ENCODE measurements at regions not wholly inside any gene's neighbourhood (a gene's known extent, or its start where the extent isn't known, plus 50 kb on each side); places are given as distances from the start of the nearest gene placed in this dataset.

DNA sequence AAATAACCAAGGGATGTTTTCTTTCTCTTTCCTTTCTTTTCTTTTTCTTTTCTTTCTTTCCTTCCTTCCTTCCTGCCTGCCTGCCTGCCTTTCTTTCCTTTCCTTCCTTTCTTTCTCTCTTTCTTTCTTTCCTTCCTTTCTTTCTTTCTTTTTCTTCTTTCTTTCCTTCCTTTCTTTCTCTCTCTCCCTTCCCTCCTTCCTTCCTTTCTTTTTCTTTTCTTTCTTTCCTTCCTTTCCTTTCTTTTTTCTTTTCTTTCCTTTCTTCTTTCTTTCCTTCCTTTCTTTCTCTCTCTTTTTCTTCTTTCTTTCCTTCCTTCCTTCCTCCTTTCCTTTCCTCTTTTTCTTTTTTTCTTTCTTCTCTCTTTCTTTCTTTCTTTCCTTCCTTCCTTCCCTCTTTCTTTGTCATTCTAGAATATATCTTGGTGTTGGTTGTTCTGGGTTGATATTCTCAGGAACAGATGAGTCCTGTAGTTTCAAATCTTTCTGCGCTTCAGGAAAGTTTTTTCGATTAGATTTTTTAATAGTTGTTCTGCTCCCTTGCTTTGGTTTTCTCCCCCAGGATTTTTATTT, 101.5 kb upstream of the FBXO11 start:
- H4K20me1 ChIP-seq (replicated peaks; ENCODE audit: control insufficient read depth, insufficient read depth, low read length): no peaks in the 10 kb centered on the region
- ChIA-PET POLR2A (no interaction called here), CTCF (ENCODE audit: low intra/inter-chr PET ratio) (no interaction called here)
- BruUV-seq (replicated peaks): no TSS peak
- no peaks in the 10 kb centered on the region for H3K36me3 ChIP-seq (ENCODE audit: control insufficient read depth, insufficient read depth, low read length)
- intact Hi-C loops (cut with micrococcal nuclease) (loop anchor here (5.0 kb wide), 1 partner anchor 100 kb away; no protein-coding TSS in a partner anchor), in situ Hi-C loops (cut with MboI) (no loop called here)
- H3K9ac ChIP-seq (ENCODE audit: insufficient read depth in 1 of 2, low read depth in 2 of 2, low read length in 2 of 2): no peak overlapping the region
- no peak overlapping the region for H3K27ac ChIP-seq (ENCODE audit: extremely low read depth, low read depth, low read length)
- no peaks in the 10 kb centered on the region for H3K4me1 ChIP-seq (replicated peaks in 1 of 2; ENCODE audit: control insufficient read depth in 2 of 2, insufficient read depth in 2 of 2, low read length in 2 of 2)
- H3K9me1 ChIP-seq (ENCODE audit: control insufficient read depth, insufficient read depth, low read length): no peaks in the 10 kb centered on the region
- DNase-seq (ENCODE audit: extremely low read depth in 1 of 4, low spot score in 3 of 4): no peak
- no peaks in the 10 kb centered on the region for H3K9me3 ChIP-seq (replicated peaks; ENCODE audit: control insufficient read depth, insufficient read depth, low read depth, low read length)
- no peak for FAIRE-seq
- no peaks in the 10 kb centered on the region for H3K27me3 ChIP-seq (ENCODE audit: control insufficient read depth in 2 of 2, insufficient read depth in 2 of 2, low read length in 2 of 2)
- H3K4me2 ChIP-seq (ENCODE audit: insufficient read depth, low read length): no peak overlapping the region
- ATAC-seq: no peak
- no peak overlapping the region for H2AFZ ChIP-seq (ENCODE audit: low read depth, low read length)
- no peaks in the 10 kb centered on the region for H3K79me2 ChIP-seq (ENCODE audit: control insufficient read depth, insufficient read depth, low read length)
- no peak overlapping the region for H3K4me3 ChIP-seq
- WGBS (ENCODE audit: insufficient coverage, low coverage, missing lambda C conversion rate): 0% methylated on average over 2 of the region's 2 CpGs
- TF ChIP-seq DDX20 (tag; IDR thresholded peaks at IDR 0.05; ENCODE audit: low read depth) (no peak), CHD1 (IDR thresholded peaks at IDR 0.05; ENCODE audit: low read length) (no peak), ASH1L (IDR thresholded peaks at IDR 0.05; ENCODE audit: borderline replicate concordance, low read depth, partially characterized antibody) (no peak), RBBP5 (IDR thresholded peaks at IDR 0.05; ENCODE audit: borderline replicate concordance, insufficient read depth, low read length, poor library complexity, severe bottlenecking) (no peak), BMI1 (IDR thresholded peaks at IDR 0.05; ENCODE audit: low read length) (no peak), KDM1A (IDR thresholded peaks at IDR 0.05) (no peak), NFIX (CRISPR knock-in tag; IDR thresholded peaks at IDR 0.05; ENCODE audit: low read depth) (no peak), NBN (IDR thresholded peaks at IDR 0.05; ENCODE audit: low read depth) (no peak), ZNF77 (CRISPR knock-in tag; IDR thresholded peaks at IDR 0.05) (no peak), ZNF445 (CRISPR knock-in tag; IDR thresholded peaks at IDR 0.05; ENCODE audit: low read depth) (no peak), PPARD (CRISPR knock-in tag; IDR thresholded peaks at IDR 0.05) (no peak), MTA3 (IDR thresholded peaks at IDR 0.05; ENCODE audit: borderline replicate concordance) (no peak), ZNF384 (IDR thresholded peaks at IDR 0.05; ENCODE audit: low read depth, low read length) (no peak), HCFC1 (IDR thresholded peaks at IDR 0.05; ENCODE audit: low read depth, low read length) (no peak), ILF3 (IDR thresholded peaks at IDR 0.05; ENCODE audit: borderline replicate concordance) (no peak)
- TF ChIP-seq, protein P1, sequence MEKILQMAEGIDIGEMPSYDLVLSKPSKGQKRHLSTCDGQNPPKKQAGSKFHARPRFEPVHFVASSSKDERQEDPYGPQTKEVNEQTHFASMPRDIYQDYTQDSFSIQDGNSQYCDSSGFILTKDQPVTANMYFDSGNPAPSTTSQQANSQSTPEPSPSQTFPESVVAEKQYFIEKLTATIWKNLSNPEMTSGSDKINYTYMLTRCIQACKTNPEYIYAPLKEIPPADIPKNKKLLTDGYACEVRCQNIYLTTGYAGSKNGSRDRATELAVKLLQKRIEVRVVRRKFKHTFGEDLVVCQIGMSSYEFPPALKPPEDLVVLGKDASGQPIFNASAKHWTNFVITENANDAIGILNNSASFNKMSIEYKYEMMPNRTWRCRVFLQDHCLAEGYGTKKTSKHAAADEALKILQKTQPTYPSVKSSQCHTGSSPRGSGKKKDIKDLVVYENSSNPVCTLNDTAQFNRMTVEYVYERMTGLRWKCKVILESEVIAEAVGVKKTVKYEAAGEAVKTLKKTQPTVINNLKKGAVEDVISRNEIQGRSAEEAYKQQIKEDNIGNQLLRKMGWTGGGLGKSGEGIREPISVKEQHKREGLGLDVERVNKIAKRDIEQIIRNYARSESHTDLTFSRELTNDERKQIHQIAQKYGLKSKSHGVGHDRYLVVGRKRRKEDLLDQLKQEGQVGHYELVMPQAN (IDR thresholded peaks at IDR 0.05; ENCODE audit: borderline replicate concordance): peak; percentile 27; the same call in 1 of the 2 replicates
- TF ChIP-seq, protein P2, sequence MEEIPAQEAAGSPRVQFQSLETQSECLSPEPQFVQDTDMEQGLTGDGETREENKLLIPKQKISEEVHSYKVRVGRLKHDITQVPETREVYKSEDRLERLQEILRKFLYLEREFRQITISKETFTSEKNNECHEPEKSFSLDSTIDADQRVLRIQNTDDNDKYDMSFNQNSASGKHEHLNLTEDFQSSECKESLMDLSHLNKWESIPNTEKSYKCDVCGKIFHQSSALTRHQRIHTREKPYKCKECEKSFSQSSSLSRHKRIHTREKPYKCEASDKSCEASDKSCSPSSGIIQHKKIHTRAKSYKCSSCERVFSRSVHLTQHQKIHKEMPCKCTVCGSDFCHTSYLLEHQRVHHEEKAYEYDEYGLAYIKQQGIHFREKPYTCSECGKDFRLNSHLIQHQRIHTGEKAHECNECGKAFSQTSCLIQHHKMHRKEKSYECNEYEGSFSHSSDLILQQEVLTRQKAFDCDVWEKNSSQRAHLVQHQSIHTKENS (CRISPR knock-in tag; IDR thresholded peaks at IDR 0.05): no peak
- TF ChIP-seq, protein P3, sequence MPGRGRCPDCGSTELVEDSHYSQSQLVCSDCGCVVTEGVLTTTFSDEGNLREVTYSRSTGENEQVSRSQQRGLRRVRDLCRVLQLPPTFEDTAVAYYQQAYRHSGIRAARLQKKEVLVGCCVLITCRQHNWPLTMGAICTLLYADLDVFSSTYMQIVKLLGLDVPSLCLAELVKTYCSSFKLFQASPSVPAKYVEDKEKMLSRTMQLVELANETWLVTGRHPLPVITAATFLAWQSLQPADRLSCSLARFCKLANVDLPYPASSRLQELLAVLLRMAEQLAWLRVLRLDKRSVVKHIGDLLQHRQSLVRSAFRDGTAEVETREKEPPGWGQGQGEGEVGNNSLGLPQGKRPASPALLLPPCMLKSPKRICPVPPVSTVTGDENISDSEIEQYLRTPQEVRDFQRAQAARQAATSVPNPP (IDR thresholded peaks at IDR 0.05; ENCODE audit: borderline replicate concordance, insufficient read depth, insufficient read length): no peak

Measured in K562 (cell line).